GM12872 (cell line): ENCODE measurements at regions not wholly inside any gene's neighbourhood (a gene's known extent, or its start where the extent isn't known, plus 50 kb on each side); places are given as distances from the start of the nearest gene placed in this dataset.

Experiments
- CTCF ChIP-seq: IDR thresholded peaks from 3 replicates; pipeline ENCODE4 v1.5.1; 2011; ENCODE audit warnings: low read depth, mild to moderate bottlenecking, low read length, moderate library complexity; ENCODE audit not compliant: insufficient read depth

DNA sequence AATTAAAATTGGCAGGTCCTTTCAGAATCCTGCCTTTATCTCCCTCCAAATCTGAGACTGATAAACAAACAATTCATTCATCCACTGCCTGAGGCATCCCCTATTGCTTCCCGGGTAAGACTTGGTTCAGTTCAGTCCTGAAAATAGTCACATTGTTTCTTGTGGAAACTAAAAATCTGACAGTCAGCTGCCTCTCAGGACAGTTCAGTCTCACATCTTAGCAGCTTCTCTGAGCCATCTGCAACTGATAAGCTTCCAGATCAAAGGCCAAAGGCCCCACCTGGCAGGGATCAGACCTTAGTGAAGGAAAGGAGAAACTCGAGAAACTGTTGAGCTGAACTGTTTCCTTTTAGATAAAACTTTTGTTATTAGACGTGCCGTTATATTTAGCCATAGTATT lies 264.5 kb downstream of the IL15 start:
- no peak for TF ChIP-seq CTCF

DNA sequence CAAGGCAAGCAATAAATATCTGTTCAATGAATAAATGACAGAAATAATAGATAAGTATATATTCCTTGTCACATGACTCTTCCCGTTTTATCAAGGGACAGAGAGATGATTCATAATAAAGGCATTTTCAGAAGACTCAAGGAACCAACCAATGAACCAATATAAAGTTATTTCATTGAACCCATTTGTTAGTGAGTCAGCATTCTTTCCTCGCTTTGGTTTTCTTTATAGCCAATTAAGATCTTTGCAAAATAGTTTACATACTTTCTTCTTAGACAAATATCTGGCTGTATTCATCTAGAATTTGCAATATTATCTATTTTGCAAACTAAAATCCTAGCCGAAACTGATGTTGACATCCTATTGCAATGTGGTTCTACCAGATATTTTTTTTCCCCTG lies 269.4 kb downstream of the IL15 start:
- TF ChIP-seq CTCF, result no peak

- TF ChIP-seq CTCF, result no peak
Measured at GRCh38 chr4:141909541-141909940, 273.2 kb downstream of the IL15 start.

GRCh38 chr4:141912831-141913230 lies 276.4 kb downstream of the IL15 start:
- no peak for TF ChIP-seq CTCF

GRCh38 chr4:141913928-141914327 lies 277.5 kb downstream of the IL15 start:
- TF ChIP-seq CTCF, result no peak

GRCh38 chr4:141914746-141915145 lies 278.4 kb downstream of the IL15 start:
- no peak for TF ChIP-seq CTCF

- TF ChIP-seq CTCF, result no peak
Measured at GRCh38 chr4:141919649-141920048, 283.3 kb downstream of the IL15 start.

DNA sequence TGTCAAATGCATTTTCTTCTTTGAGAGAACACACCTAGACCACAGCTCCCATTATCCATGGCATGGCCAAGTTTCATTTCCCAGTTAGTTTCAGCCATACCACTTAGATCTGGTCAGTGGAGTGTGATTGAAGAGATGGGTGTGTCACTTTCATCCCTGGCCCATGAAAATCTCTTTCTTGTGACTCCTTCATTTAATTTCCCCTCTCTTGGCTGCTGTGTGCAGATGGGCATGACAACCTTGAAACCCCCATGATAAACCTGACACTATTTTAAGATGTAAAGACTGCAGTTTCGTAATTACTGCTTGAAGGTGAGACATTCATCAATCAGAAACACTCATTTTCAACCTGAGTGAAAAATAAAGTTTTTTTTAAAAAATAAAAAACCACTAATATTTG lies 284.9 kb downstream of the IL15 start:
- no peak for TF ChIP-seq CTCF
